Small intestine (tissue), 7 donors: ENCODE measurements at regions not wholly inside any gene's neighbourhood (a gene's known extent, or its start where the extent isn't known, plus 50 kb on each side); places are given as distances from the start of the nearest gene placed in this dataset.

Experiments used
- DNase-seq, 2 donors: peaks; one replicate each; pipeline versions ENCODE4 v3.0.0 to v3.0.0-alpha.2; 2013
- FAIRE-seq: peaks from 2 replicates; lab custom pipeline; 2012; peaks lifted over from hg19 to GRCh38; lab: Jason Lieb, UNC
- H3K27ac ChIP-seq, 3 donors: one replicate each; pipeline ENCODE4 v1.5.1; 2013; ENCODE audit warnings: low read length in 2 of 3, mild to moderate bottlenecking in 2 of 3, control low read depth in 1 of 3, inconsistent platforms in 1 of 3, low read depth in 1 of 3, moderate library complexity in 1 of 3
- H3K27me3 ChIP-seq, 3 donors: one replicate each; pipeline ENCODE4 v1.6.1; 2013; ENCODE audit warnings: low read length in 3 of 3, inconsistent platforms in 1 of 3; ENCODE audit not compliant: control insufficient read depth in 3 of 3, insufficient read depth in 3 of 3
- H3K36me3 ChIP-seq, 3 donors: one replicate each; pipeline ENCODE4 v1.6.1; 2013; ENCODE audit warnings: low read length in 3 of 3, inconsistent platforms in 1 of 3, low read depth in 1 of 3, mild to moderate bottlenecking in 1 of 3, moderate library complexity in 1 of 3; ENCODE audit not compliant: control insufficient read depth in 3 of 3, insufficient read depth in 2 of 3
- H3K4me1 ChIP-seq, 3 donors: one replicate each; pipeline ENCODE4 v1.6.1; 2013; ENCODE audit warnings: low read length in 2 of 3, inconsistent platforms in 1 of 3, low read depth in 1 of 3, mild to moderate bottlenecking in 1 of 3, moderate library complexity in 1 of 3; ENCODE audit not compliant: control insufficient read depth in 3 of 3, insufficient read depth in 2 of 3
- H3K4me3 ChIP-seq, 3 donors: one replicate each; pipeline ENCODE4 v1.5.1; 2013; ENCODE audit warnings: low read length in 3 of 3, control low read depth in 1 of 3, inconsistent platforms in 1 of 3, low read depth in 1 of 3, mild to moderate bottlenecking in 1 of 3, moderate library complexity in 1 of 3
- H3K9me3 ChIP-seq, 2 donors: one replicate each; pipeline ENCODE4 v1.6.1; 2013; ENCODE audit warnings: low read depth in 1 of 2, low read length in 1 of 2; ENCODE audit not compliant: control insufficient read depth in 2 of 2, insufficient read depth in 1 of 2
- WGBS, 3 donors: extraction: QIAGEN DNeasy Blood & Tissue Kit; methylation state at CpG; one replicate each; pipeline ENCODE4 v1.1.7; 2013; 5-methylcytosine and 5-hydroxymethylcytosine counted together
- donor health status: healthy with polysubstance abuse.
- donor health status: control.
- donor health status: control.
- donor health status: Bipolar disorder and iron deficiency.
- donor health status: healthy.

DNA sequence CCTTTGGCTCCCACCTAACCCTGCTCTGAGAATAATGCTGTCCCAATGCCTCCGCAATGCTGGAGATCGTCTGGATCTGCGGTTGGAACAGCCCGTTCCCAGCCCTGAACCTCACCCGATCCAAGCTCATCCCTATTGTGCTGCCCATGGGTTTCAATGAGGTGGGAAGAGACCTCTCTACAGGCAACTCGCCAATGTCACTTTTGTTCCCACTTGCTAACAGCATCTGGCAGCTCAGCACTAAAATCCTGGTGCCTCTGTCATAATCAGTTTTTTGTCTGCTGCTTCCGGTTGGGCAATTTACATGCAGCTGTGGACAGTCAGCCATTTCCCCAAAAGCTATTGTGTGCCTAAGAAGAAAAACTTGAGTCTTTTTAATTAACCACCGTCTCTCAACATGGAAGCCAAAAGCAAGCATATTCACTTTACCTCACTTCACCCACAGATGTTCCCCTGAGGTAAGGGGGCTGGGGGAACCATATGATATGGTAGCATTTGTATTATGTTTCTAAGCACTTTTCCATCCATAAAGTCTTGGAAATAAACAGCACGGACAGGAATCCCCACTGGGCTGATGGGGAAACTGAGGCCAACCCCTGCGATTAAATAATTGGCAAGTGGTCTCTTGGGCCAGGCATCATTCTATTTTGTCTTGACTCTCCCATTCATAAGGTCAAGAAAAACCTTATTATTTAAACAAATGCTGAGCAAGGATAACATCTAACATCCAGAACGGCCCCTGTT, 159.2 kb upstream of the CDH5 start:
- no peak overlapping the region for H3K27ac ChIP-seq

DNA sequence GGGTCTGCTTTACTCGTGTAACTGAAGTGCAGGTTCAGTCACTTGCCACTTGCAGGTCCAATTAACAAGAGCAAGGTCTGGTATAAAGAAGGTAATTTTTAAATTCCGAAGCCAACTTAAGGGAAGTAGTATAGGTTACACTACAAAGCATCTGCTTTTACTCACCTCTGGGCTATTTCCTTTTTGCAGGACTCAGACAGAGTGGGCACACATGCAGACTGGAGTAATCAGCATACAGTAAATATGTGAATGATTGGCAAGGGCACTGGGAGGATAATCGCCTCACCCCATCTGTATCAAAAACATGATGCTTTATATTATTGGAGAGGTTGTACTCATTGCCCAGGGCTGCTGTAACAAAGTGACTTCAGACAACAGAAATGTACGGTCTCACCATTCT, 160.1 kb upstream of the CDH5 start:
- 78 to 84% (median 81%) methylated on average over 4 of the region's 4 CpGs for WGBS, 3 donors
- no peak overlapping the region for H3K4me3 ChIP-seq
- DNase-seq (no peak), FAIRE-seq (no peak)
- H3K27me3 ChIP-seq: no peaks in the 10 kb centered on the region
- H3K36me3 ChIP-seq: no peaks in the 10 kb centered on the region
- no peaks in the 10 kb centered on the region for H3K9me3 ChIP-seq
- H3K27ac ChIP-seq: no peak overlapping the region
- H3K4me1 ChIP-seq: no peaks in the 10 kb centered on the region

More for the DNA sequence above, 159.2 kb upstream of the CDH5 start:
- 81 to 84% (median 81%) methylated on average over 11 of the region's 11 CpGs for WGBS, 3 donors
- no peaks in the 10 kb centered on the region for H3K36me3 ChIP-seq
- no peak overlapping the region for H3K4me3 ChIP-seq
- H3K9me3 ChIP-seq: no peaks in the 10 kb centered on the region
- H3K27me3 ChIP-seq: no peaks in the 10 kb centered on the region
- DNase-seq: no peak
- FAIRE-seq: no peak
- H3K4me1 ChIP-seq: no peaks in the 10 kb centered on the region

DNA sequence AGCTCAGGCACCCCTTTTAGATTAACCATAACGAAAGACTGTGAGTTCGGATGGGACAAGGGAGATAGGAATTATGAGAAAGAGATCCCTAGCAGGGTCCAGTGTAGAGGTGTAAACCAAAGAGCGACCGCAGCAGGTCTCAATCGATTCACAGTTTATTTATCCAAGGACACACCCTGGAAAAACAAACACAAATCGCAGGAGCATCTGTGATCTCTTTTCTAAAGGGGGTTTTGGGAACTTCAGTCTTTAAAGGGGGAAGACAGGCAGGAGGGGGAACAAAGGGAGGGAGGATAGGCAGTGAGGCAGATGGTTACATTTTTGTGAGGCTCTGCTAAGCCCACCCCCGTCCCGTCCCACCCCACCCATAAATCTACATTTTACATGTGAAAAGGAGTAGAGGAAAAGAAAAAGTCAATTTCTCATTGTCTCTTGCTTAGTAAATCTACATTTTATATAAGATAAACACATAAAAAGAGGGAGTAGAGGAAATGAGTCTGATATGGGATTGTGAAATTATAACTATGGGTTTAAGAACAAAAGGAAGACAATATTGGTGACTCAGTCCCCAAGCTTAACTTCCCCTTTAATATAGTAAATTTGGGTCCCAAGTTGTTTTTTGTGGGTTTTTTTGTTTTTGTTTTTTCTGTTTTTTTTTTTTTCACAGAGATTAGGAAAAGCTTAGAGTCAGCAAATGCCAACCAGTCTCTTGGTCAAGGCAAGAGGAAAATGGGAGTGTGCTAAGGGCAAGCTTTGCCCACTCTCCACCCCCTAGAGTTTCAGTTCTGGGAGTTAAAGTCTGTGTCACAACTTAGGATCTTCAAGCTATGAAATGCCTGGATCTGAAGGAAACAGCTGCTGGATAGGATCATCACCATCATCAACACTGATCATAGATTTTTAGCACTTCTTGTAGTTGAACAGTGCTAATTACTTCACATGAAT, 160.9 kb upstream of the CDH5 start:
- Histone ChIP-seq H3K36me3 (no peaks in the 10 kb centered on the region), H3K4me1 (no peaks in the 10 kb centered on the region), H3K27me3 (no peaks in the 10 kb centered on the region), H3K4me3 (no peak overlapping the region), H3K27ac (no peak overlapping the region), H3K9me3 (no peaks in the 10 kb centered on the region)
- no peak for FAIRE-seq
- WGBS, 3 donors: 15 to 48% (median 30%) methylated on average over 8 of the region's 8 CpGs
- no peak for DNase-seq

DNA sequence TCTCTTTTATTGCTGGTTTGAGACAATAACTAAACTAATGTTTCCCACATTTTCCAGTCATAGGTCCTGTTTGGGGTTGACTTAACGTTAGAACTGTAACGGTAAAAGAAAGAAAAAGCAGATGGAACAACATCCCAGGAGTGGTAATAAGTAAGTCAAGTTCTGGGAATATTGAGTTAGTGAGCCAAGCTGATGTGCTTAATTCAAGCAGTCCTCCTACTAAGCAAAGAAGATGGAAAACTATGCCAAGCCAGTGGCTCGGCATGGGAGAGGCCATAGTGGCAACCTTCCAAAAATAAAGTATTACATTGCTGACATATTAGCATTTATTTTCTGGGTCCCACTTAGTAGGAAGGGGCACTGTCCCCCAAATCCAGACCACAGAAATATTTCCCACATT, 161.7 kb upstream of the CDH5 start:
- Histone ChIP-seq H3K27ac (no peak overlapping the region), H3K4me3 (no peak overlapping the region), H3K27me3 (no peaks in the 10 kb centered on the region), H3K4me1 (no peaks in the 10 kb centered on the region), H3K9me3 (no peaks in the 10 kb centered on the region), H3K36me3 (no peaks in the 10 kb centered on the region)
- DNase-seq: no peak
- WGBS, 3 donors: 66 to 74% (median 69%) methylated on average over 3 of the region's 3 CpGs
- no peak for FAIRE-seq

DNA sequence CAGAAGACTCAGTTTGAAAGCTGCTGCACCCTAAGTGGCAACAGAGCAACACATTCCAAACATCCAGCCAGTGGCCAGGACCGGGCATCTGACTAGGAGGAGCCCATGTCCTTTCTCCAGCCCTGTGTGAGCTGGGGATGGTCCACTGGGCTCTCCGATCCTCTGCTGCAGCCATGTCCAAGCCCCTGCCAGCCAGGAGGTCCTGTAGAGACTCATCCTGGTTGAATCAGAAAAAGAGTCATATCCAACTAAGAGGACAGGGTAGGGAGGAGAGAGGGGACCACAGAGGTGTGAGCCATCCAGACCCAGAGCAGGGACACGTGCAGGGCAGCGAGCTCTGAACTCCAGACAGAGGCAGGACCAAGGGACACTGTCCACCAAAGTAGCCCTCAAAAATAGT, 163.0 kb upstream of the CDH5 start:
- Histone ChIP-seq H3K27ac (no peak overlapping the region), H3K9me3 (no peaks in the 10 kb centered on the region)
- WGBS, 3 donors: 79 to 90% (median 79%) methylated on average over 4 of the region's 4 CpGs

DNA sequence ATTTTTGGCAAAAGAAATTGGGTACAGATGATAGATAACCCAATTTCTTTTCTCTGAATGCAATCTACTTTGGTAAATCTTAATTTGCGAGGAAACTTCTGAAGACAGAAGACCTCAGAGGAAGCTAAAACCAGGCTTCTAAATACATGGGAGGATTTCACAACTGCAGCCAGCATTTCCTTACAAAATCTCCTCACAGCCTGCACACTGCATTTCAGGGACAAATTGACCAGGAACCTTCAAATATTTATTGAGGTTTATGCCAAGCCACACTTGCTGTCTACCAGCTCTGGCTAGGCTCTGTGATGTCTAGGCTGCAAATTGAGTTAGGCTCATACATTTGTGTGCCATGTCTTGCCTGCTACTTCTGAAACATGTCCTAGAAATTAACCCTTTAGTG, 167.3 kb upstream of the CDH5 start:
- Histone ChIP-seq H3K36me3 (no peaks in the 10 kb centered on the region), H3K4me3 (no peak overlapping the region), H3K9me3 (no peaks in the 10 kb centered on the region), H3K4me1 (no peaks in the 10 kb centered on the region), H3K27ac (no peak overlapping the region), H3K27me3 (no peaks in the 10 kb centered on the region)
- 78 to 85% (median 82%) methylated on average over 1 of the region's 1 CpG for WGBS, 3 donors
- DNase-seq (no peak), FAIRE-seq (no peak)

More for the DNA sequence above, 163.0 kb upstream of the CDH5 start:
- no peaks in the 10 kb centered on the region for H3K27me3 ChIP-seq
- no peaks in the 10 kb centered on the region for H3K36me3 ChIP-seq
- H3K4me3 ChIP-seq: no peak overlapping the region
- H3K4me1 ChIP-seq: no peaks in the 10 kb centered on the region
- FAIRE-seq: no peak
- no peak for DNase-seq

DNA sequence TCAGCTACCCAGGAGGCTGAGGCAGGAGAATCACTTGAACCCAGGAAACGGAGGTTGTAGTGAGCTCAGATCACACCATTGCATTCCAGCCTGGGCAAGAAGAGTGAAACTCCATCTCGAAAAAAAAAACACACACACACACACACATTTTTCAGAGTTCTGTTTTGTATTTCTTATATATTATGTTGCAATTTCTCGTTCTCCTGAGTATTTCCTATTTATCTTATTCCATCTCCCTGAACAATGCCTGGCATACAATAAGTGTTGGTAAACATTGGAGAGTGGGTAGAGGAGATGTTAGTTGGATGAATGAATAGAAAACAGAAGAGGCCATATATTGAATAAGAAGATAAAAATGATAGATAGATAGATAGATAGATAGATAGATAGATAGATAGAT, 167.8 kb upstream of the CDH5 start:
- Histone ChIP-seq H3K27me3 (no peaks in the 10 kb centered on the region), H3K9me3 (no peaks in the 10 kb centered on the region), H3K4me1 (no peaks in the 10 kb centered on the region), H3K4me3 (no peak overlapping the region), H3K36me3 (no peaks in the 10 kb centered on the region), H3K27ac (no peak overlapping the region)
- no peak for DNase-seq
- 51 to 72% (median 53%) methylated on average over 3 of the region's 3 CpGs for WGBS, 3 donors
- FAIRE-seq: no peak

DNA sequence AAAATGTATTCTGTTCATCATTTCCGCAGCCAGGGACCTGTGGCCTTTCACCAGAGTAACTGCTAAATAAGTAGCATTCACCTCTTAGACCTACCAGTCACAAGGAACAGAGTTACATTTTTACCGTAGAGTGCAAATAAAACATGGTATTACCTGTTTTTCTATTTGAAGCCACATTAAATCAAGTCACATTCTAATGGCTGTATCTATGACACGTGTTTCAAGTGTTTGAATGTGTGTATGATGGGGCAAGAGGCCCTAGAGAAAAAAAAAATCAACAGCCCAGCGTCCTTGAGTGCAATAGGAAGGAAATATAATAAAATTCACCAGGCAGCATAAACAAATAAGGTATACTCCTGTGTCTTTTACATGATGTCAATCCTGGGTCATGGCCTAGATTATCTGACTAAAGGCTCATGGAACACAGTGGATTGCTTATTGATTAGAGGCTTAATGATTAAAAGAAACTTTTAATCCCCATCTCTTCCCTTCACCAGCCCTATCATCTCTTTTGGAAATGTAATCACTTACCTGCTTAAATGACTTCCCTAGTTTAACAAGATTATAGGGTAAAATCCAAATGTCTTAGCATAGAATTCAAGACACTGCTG, 168.7 kb upstream of the CDH5 start:
- 40 to 64% (median 45%) methylated on average over 4 of the region's 4 CpGs for WGBS, 3 donors
- Histone ChIP-seq H3K9me3 (no peaks in the 10 kb centered on the region), H3K4me1 (no peaks in the 10 kb centered on the region), H3K4me3 (no peak overlapping the region), H3K27me3 (no peaks in the 10 kb centered on the region), H3K36me3 (no peaks in the 10 kb centered on the region), H3K27ac (no peak overlapping the region)
- FAIRE-seq (no peak), DNase-seq (no peak)
